ENCODE measurements at regions not wholly inside any gene's neighbourhood (a gene's known extent, or its start where the extent isn't known, plus 50 kb on each side); places are given as distances from the start of the nearest gene placed in this dataset.

DNA sequence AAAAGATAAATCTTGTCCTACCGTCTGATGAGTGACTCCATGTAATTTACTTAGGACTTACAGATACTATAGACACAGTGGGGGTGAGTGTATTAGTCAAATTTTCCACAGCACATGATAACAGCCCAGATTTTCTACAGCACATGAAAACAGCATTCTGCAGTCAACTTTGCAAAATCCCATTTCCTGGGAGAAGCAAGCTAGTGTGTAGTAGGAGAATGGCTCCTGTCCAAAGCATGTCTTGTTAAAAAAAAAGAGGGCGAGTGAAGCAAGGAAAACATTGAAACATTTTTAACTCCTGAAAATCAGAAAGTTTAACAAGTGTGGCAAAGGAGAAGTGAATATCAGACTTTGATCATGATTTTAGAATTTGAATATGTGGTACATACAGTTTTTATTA, 817.8 kb upstream of the FAM98A start:
- Histone ChIP-seq H3K27ac (no peak overlapping the region), H3K9me3 (peaks cover 0 to 6% (median 0%) of the 10 kb centered on the region in 11 donors), H3K27me3 (no peaks in the 10 kb centered on the region), H3K4me1 (no peaks in the 10 kb centered on the region), H3K4me3 (no peak overlapping the region), H3K36me3 (no peaks in the 10 kb centered on the region)
- DNase-seq: no peak
- TF ChIP-seq, protein P1, sequence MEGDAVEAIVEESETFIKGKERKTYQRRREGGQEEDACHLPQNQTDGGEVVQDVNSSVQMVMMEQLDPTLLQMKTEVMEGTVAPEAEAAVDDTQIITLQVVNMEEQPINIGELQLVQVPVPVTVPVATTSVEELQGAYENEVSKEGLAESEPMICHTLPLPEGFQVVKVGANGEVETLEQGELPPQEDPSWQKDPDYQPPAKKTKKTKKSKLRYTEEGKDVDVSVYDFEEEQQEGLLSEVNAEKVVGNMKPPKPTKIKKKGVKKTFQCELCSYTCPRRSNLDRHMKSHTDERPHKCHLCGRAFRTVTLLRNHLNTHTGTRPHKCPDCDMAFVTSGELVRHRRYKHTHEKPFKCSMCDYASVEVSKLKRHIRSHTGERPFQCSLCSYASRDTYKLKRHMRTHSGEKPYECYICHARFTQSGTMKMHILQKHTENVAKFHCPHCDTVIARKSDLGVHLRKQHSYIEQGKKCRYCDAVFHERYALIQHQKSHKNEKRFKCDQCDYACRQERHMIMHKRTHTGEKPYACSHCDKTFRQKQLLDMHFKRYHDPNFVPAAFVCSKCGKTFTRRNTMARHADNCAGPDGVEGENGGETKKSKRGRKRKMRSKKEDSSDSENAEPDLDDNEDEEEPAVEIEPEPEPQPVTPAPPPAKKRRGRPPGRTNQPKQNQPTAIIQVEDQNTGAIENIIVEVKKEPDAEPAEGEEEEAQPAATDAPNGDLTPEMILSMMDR (IDR thresholded peaks at IDR 0.05): no peak
- intact Hi-C loops (cut with DNase I): no loop called here
- ATAC-seq: no peak
- WGBS, 2 donors: 57 to 65% methylated on average over 2 of the region's 2 CpGs

DNA sequence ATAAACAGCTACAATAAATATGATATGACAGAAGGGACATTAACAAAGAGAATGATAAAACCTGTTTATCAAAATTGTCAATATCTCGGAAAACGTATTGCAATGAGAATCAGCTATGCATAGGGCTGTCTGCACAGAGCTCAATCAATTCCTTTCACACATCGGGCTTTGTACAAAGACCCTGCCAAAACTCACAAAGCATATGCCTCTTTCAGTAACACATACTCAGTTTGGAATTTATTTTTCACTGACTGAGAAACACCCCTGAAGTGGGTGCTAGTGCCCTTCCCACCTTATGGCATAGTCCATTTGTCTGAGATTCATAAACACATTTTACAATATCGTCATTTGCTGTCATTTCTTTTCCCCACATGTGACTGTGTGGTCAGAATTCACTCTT, 815.8 kb upstream of the FAM98A start:
- Histone ChIP-seq H3K4me1 (no peaks in the 10 kb centered on the region), H3K9me3 (peaks cover 0 to 7% (median 0%) of the 10 kb centered on the region in 11 donors), H3K27me3 (no peaks in the 10 kb centered on the region), H3K27ac (no peak overlapping the region), H3K36me3 (no peaks in the 10 kb centered on the region), H3K4me3 (no peak overlapping the region)
- intact Hi-C loops (cut with DNase I): no loop called here
- no peak for DNase-seq
- WGBS, 2 donors: 77 to 81% methylated on average over 4 of the region's 4 CpGs
- TF ChIP-seq, protein P1 (IDR thresholded peaks at IDR 0.05): no peak
- no peak for ATAC-seq

DNA sequence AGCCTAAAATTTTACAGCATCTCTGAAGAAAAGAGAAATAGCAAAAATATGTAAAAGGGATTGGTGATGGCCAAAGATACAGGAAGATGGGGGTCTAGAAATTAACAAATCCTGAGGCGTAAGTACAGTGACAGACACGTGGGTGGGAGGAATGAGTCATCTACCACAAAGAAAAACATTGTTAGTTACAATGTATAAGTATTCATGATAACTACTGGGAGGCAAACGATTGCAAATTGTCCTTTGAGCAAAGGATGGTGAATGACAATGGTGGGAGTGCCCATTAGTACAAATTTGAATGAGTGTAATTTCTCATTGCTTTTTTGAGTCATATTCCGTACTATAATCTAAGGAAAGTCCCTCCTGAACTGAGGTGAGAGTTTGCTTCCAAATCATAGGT, 809.0 kb upstream of the FAM98A start:
- TF ChIP-seq, protein P1 (IDR thresholded peaks at IDR 0.05): no peak
- Histone ChIP-seq H3K4me1 (no peaks in the 10 kb centered on the region), H3K27ac (no peak overlapping the region), H3K9me3 (peaks cover 0 to 3% (median 0%) of the 10 kb centered on the region in 11 donors), H3K36me3 (no peaks in the 10 kb centered on the region), H3K27me3 (no peaks in the 10 kb centered on the region), H3K4me3 (no peak overlapping the region)
- WGBS, 2 donors: 52 to 60% methylated on average over 4 of the region's 4 CpGs
- intact Hi-C loops (cut with DNase I): no loop called here
- no peak for ATAC-seq
- DNase-seq: no peak

DNA sequence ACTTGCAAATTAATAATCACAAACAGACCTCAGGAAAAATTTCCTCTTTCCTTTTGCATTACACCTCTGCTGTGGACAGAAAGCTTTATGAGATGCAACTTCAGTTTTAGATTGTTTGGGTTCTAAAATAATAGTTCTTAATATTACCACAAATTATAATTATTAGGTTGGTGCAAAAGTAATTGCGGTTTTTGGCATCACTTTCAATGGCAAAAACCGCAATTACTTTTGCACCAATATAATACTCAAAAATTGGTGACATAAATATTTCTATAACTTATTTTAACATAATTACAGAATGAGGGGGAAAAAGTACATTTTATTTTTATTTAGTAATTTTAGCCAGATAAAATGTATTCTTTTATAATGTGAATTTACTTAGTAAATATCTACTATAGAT, 804.4 kb upstream of the FAM98A start:
- H3K36me3 ChIP-seq: no peaks in the 10 kb centered on the region
- H3K4me1 ChIP-seq: no peaks in the 10 kb centered on the region
- no peaks in the 10 kb centered on the region for H3K27me3 ChIP-seq
- H3K4me3 ChIP-seq: no peak overlapping the region
- intact Hi-C loops (cut with DNase I): no loop called here
- no peaks in the 10 kb centered on the region for H3K9me3 ChIP-seq
- TF ChIP-seq, protein P1 (IDR thresholded peaks at IDR 0.05): no peak
- DNase-seq: no peak
- WGBS, 2 donors: 93 to 94% methylated on average over 2 of the region's 2 CpGs
- no peak for ATAC-seq
- no peak overlapping the region for H3K27ac ChIP-seq

DNA sequence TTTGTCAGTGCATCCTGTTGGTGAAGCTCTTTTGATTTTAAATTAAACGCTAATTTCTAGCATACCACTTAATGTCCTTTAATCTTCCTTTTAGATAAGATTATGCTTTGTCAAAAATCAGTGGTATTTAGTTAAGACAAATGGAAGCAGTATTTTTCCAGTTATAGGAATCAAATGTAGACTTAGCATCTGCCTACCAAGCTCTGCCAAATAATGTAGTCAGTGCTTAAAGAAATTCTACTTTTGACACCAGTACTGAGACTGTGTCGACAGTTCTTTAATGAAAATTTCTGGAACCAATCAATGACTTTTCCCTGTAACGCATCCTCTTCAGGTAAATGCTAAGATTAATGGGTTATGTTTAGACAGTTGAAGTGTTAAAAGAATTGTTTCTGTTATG, 803.3 kb upstream of the FAM98A start:
- H3K4me1 ChIP-seq: no peaks in the 10 kb centered on the region
- no peaks in the 10 kb centered on the region for H3K9me3 ChIP-seq
- H3K27ac ChIP-seq: no peak overlapping the region
- no peaks in the 10 kb centered on the region for H3K27me3 ChIP-seq
- 78 to 85% methylated on average over 3 of the region's 3 CpGs for WGBS, 2 donors
- DNase-seq (no peak), ATAC-seq (no peak)
- intact Hi-C loops (cut with DNase I): no loop called here
- H3K36me3 ChIP-seq: no peaks in the 10 kb centered on the region
- TF ChIP-seq, protein P1 (IDR thresholded peaks at IDR 0.05): no peak
- no peak overlapping the region for H3K4me3 ChIP-seq

Data from heart right ventricle (tissue), 16 donors.